Esophagus muscularis mucosa (tissue), 3 donors: ENCODE measurements at regions not wholly inside any gene's neighbourhood (a gene's known extent, or its start where the extent isn't known, plus 50 kb on each side); places are given as distances from the start of the nearest gene placed in this dataset.

ENCODE experiments used
- CTCF ChIP-seq, 3 experiments: fragments of 200-600 bp in 2 of 3; fragments of 450-650 bp in 1 of 3; sonication (generic) in 2 of 3; IDR thresholded peaks; one replicate each; pipeline ENCODE4 v1.5.1; 2017 to 2019; ENCODE audit warnings: antibody characterized with exemption in 3 of 3, mild to moderate bottlenecking in 2 of 3, moderate library complexity in 1 of 3
- POLR2AphosphoS5 ChIP-seq, 2 donors: sonication (generic); formaldehyde crosslinking; IDR thresholded peaks; one replicate each; pipeline ENCODE4 v1.6.1; 2017; ENCODE audit warnings: antibody characterized with exemption in 2 of 2

GRCh38 chr3:154486949-154487348 is 57.0 kb upstream of the GPR149 start:
- TF ChIP-seq POLR2AphosphoS5 (IDR thresholded peaks at IDR 0.05) (no peak), CTCF (IDR thresholded peaks at IDR 0.05) (no peak)
